K562 (cell line): ENCODE measurements at regions not wholly inside any gene's neighbourhood (a gene's known extent, or its start where the extent isn't known, plus 50 kb on each side); places are given as distances from the start of the nearest gene placed in this dataset.

Source experiments
- BHLHE40 ChIP-seq: IDR thresholded peaks from 2 replicates; pipeline ENCODE4 v1.6.1; 2011; ENCODE audit warnings: low read length, improper control_type of control experiment
- CEBPG ChIP-seq, 3 experiments: fragments of 200-800 bp in 1 of 3; sonication (Bioruptor generic) in 1 of 3; sonication (generic) in 1 of 3; formaldehyde crosslinking in 1 of 3; IDR thresholded peaks in 2 of 3; conservative IDR thresholded peaks in 1 of 3; 2 replicates each; pipeline versions ENCODE4 v1.6.1 to v1.8.0; 2016 to 2022; ENCODE audit warnings: missing compliant biosample characterization in 2 of 3, missing genetic modification characterization in 2 of 3, mild to moderate bottlenecking in 1 of 3, missing genetic modification reagents in 1 of 3
- DACH1 ChIP-seq: fragments of 450-650 bp; IDR thresholded peaks from 2 replicates; pipeline ENCODE4 v1.6.1; 2018; ENCODE audit not compliant: partially characterized antibody
- FOXA1 ChIP-seq: fragments of 450-650 bp; IDR thresholded peaks from 2 replicates; pipeline ENCODE4 v1.6.1; 2016; ENCODE audit warnings: mild to moderate bottlenecking, borderline replicate concordance
- FOXJ2 ChIP-seq: fragments of 200-800 bp; sonication (Bioruptor generic); IDR thresholded peaks from 2 replicates; pipeline ENCODE4 v1.6.1; 2016; ENCODE audit warnings: missing genetic modification characterization, missing compliant biosample characterization
- MAZ ChIP-seq, 2 experiments: fragments of 450-650 bp in 1 of 2; sonication (generic) in 1 of 2; formaldehyde crosslinking; IDR thresholded peaks in 1 of 2; conservative IDR thresholded peaks in 1 of 2; 2 replicates each; pipeline versions ENCODE4 v1.4.0 to v1.5.0; 2020; ENCODE audit warnings: mild to moderate bottlenecking in 1 of 2, missing genetic modification reagents in 1 of 2
- MEIS2 ChIP-seq: fragments of 450-650 bp; IDR thresholded peaks from 2 replicates; pipeline ENCODE4 v1.6.1; 2014; ENCODE audit warnings: mild to moderate bottlenecking; ENCODE audit not compliant: partially characterized antibody
- NUFIP1 ChIP-seq: fragments of 450-650 bp; IDR thresholded peaks from 2 replicates; pipeline ENCODE4 v1.6.1; 2018; ENCODE audit not compliant: partially characterized antibody
- POLR3A ChIP-seq: IDR thresholded peaks from 2 replicates; pipeline ENCODE4 v1.6.1; 2011; ENCODE audit warnings: borderline replicate concordance, mild to moderate bottlenecking, moderate library complexity; ENCODE audit not compliant: insufficient read length, insufficient read depth; ENCODE audit errors: extremely low read depth
- PYGO2 ChIP-seq: fragments of 450-650 bp; IDR thresholded peaks from 2 replicates; pipeline ENCODE4 v1.6.1; 2016; ENCODE audit warnings: mild to moderate bottlenecking, missing genetic modification characterization, moderate library complexity, missing compliant biosample characterization
- RCOR1 ChIP-seq, 2 experiments: IDR thresholded peaks; 2 replicates each; pipeline ENCODE4 v1.6.1; 2012; ENCODE audit warnings: low read depth in 2 of 2, low read length in 2 of 2, borderline replicate concordance in 1 of 2, improper control_type of control experiment in 1 of 2
- SMAD4 ChIP-seq: fragments of 250-450 bp; sonication (Bioruptor Pico); conservative IDR thresholded peaks from 2 replicates; pipeline ENCODE4 v1.8.0; 2021; ENCODE audit warnings: inconsistent platforms, mild to moderate bottlenecking, moderate library complexity
- SOX6 ChIP-seq: fragments of 450-650 bp; IDR thresholded peaks from 2 replicates; pipeline ENCODE4 v1.6.1; 2014; ENCODE audit warnings: mild to moderate bottlenecking
- SP2 ChIP-seq: IDR thresholded peaks from 2 replicates; pipeline ENCODE4 v1.6.1; 2011; ENCODE audit warnings: mild to moderate bottlenecking, low read depth, low read length, moderate library complexity; ENCODE audit not compliant: poor library complexity, severe bottlenecking; ENCODE audit errors: extremely low read depth
- ZZZ3 ChIP-seq: fragments of 450-650 bp; IDR thresholded peaks from 2 replicates; pipeline ENCODE4 v1.6.1; 2016; ENCODE audit warnings: antibody characterized with exemption, mild to moderate bottlenecking, moderate library complexity
- TF ChIP-seq, protein P1 (sequence below), 2 experiments: fragments of 450-650 bp in 1 of 2; sonication (generic) in 1 of 2; formaldehyde crosslinking in 1 of 2; IDR thresholded peaks; 2 replicates each; pipeline versions ENCODE4 v1.7.1 to v1.9.0; 2016 to 2022; ENCODE audit warnings: inconsistent platforms in 1 of 2, mild to moderate bottlenecking in 1 of 2, missing genetic modification reagents in 1 of 2
- TF ChIP-seq, protein P2 (sequence below): sonication (generic); formaldehyde crosslinking; IDR thresholded peaks from 2 replicates; pipeline ENCODE4 v1.8.1; 2023; ENCODE audit warnings: mild to moderate bottlenecking, missing genetic modification reagents

DNA sequence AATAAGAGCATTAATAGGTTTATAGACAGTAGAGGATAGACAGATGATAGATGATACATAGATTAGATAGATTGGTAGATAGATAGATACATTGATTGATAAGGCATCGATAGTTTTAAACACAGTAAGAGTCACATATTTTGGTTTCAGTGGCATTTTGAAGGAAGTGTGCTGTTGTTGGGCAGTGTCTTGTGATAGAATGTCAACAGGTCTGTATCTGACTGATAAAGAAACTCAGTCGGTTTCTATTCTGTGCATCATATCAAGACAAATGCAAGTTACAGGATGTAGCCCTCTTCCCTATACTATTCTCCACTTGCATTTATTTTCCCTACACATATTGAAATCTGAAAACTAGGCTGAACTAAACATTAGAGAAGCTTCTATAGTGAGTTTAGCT is 1229.0 kb upstream of the ZEB2 start (continued):
- TF ChIP-seq, protein P1, sequence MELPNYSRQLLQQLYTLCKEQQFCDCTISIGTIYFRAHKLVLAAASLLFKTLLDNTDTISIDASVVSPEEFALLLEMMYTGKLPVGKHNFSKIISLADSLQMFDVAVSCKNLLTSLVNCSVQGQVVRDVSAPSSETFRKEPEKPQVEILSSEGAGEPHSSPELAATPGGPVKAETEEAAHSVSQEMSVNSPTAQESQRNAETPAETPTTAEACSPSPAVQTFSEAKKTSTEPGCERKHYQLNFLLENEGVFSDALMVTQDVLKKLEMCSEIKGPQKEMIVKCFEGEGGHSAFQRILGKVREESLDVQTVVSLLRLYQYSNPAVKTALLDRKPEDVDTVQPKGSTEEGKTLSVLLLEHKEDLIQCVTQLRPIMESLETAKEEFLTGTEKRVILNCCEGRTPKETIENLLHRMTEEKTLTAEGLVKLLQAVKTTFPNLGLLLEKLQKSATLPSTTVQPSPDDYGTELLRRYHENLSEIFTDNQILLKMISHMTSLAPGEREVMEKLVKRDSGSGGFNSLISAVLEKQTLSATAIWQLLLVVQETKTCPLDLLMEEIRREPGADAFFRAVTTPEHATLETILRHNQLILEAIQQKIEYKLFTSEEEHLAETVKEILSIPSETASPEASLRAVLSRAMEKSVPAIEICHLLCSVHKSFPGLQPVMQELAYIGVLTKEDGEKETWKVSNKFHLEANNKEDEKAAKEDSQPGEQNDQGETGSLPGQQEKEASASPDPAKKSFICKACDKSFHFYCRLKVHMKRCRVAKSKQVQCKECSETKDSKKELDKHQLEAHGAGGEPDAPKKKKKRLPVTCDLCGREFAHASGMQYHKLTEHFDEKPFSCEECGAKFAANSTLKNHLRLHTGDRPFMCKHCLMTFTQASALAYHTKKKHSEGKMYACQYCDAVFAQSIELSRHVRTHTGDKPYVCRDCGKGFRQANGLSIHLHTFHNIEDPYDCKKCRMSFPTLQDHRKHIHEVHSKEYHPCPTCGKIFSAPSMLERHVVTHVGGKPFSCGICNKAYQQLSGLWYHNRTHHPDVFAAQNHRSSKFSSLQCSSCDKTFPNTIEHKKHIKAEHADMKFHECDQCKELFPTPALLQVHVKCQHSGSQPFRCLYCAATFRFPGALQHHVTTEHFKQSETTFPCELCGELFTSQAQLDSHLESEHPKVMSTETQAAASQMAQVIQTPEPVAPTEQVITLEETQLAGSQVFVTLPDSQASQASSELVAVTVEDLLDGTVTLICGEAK (IDR thresholded peaks at IDR 0.05) = no peak
- TF ChIP-seq, protein P1 (CRISPR knock-in tag; IDR thresholded peaks at IDR 0.05) = no peak
- TF ChIP-seq POLR3A (no peak), RCOR1 (IDR thresholded peaks at IDR 0.05; ENCODE audit: borderline replicate concordance in 1 of 2, low read depth in 2 of 2, low read length in 2 of 2) (peak in 1 of 2 experiments; percentile 30; a peak in 1 of 4 replicates), DACH1 (peak; percentile 88), BHLHE40 (no peak), MAZ (CRISPR knock-in tag; conservative IDR thresholded peaks at IDR 0.05 in 1 of 2, IDR thresholded peaks at IDR 0.05 in 1 of 2) (peak in 1 of 2 experiments; percentile 40; a peak in 1 of 4 replicates), FOXJ2 (tag) (peak; percentile 3; the same call in 1 of the 2 replicates), CEBPG (CRISPR knock-in tag; IDR thresholded peaks at IDR 0.05) (no peak), CEBPG (tag; conservative IDR thresholded peaks at IDR 0.05 in 1 of 2, IDR thresholded peaks at IDR 0.05 in 1 of 2) (0 out of 4 replicates have a peak, but pooled peaks of 1 of the 2 experiments have one; percentile 0), SOX6 (peak; percentile 65; the same call in 1 of the 2 replicates), NUFIP1 (no peak), PYGO2 (tag) (no peak), MEIS2 (peak; percentile 40), FOXA1 (0 out of 2 replicates have a peak, but pooled peaks have one; percentile 18), SMAD4 (CRISPR knock-in tag) (0 out of 2 replicates have a peak, but pooled peaks have one; percentile 35), SP2 (no peak), ZZZ3 (no peak)
- TF ChIP-seq, protein P2, sequence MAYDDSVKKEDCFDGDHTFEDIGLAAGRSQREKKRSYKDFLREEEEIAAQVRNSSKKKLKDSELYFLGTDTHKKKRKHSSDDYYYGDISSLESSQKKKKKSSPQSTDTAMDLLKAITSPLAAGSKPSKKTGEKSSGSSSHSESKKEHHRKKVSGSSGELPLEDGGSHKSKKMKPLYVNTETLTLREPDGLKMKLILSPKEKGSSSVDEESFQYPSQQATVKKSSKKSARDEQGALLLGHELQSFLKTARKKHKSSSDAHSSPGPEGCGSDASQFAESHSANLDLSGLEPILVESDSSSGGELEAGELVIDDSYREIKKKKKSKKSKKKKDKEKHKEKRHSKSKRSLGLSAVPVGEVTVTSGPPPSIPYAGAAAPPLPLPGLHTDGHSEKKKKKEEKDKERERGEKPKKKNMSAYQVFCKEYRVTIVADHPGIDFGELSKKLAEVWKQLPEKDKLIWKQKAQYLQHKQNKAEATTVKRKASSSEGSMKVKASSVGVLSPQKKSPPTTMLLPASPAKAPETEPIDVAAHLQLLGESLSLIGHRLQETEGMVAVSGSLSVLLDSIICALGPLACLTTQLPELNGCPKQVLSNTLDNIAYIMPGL (CRISPR knock-in tag) = no peak
